ENCODE measurements at regions not wholly inside any gene's neighbourhood (a gene's known extent, or its start where the extent isn't known, plus 50 kb on each side); places are given as distances from the start of the nearest gene placed in this dataset.

- BruUV-seq (replicated peaks): no TSS peak
- Histone ChIP-seq H3K4me1 (ENCODE audit: control insufficient read depth, extremely low read depth, insufficient read depth, low read length) (no peaks in the 10 kb centered on the region), H3K27me3 (ENCODE audit: control insufficient read depth in 2 of 2, insufficient read depth in 2 of 2, low read length in 2 of 2) (peaks cover 5 to 8% of the 10 kb centered on the region in 2 experiments), H3K79me2 (ENCODE audit: control insufficient read depth, insufficient read depth, low read length) (no peaks in the 10 kb centered on the region), H3K9me3 (replicated peaks; ENCODE audit: control insufficient read depth, insufficient read depth, low read length) (no peaks in the 10 kb centered on the region), H2AFZ (ENCODE audit: low read depth, low read length) (no peak overlapping the region), H4K20me1 (replicated peaks; ENCODE audit: control insufficient read depth, extremely low read depth, insufficient read depth, low read length) (no peaks in the 10 kb centered on the region), H3K9ac (replicated peaks; ENCODE audit: extremely low read depth, insufficient read depth, low read length) (no peak overlapping the region), H3K4me3 (replicated peaks in 1 of 3; ENCODE audit: insufficient read depth in 1 of 3, low read depth in 1 of 3, low read length in 3 of 3) (no peak overlapping the region), H3K9me1 (replicated peaks; ENCODE audit: control insufficient read depth, extremely low read depth, insufficient read depth, low read length) (no peaks in the 10 kb centered on the region), H3K27ac (ENCODE audit: insufficient read depth, low read depth, low read length) (no peak overlapping the region), H3K4me2 (ENCODE audit: insufficient read depth, low read length) (no peak overlapping the region), H3K36me3 (ENCODE audit: control insufficient read depth in 2 of 2, extremely low read depth in 1 of 2, insufficient read depth in 2 of 2, low read length in 2 of 2) (no peaks in the 10 kb centered on the region)
- intact Hi-C loops (cut with micrococcal nuclease) (no loop called here), dilution Hi-C loops (cut with MboI; ENCODE audit: extremely low pct_ligation_motif_present, low sequenced_read_pairs) (no loop called here)
- CTCF ChIA-PET: no interaction called here
- DNase-seq (ENCODE audit: low read depth, low spot score) (no peak), FAIRE-seq (no peak)
- POLR2A ChIA-PET: no interaction called here
- TF ChIP-seq GATA2 (IDR thresholded peaks at IDR 0.05; ENCODE audit: insufficient read depth, insufficient read length, low read depth, low read length): no peak
- TF ChIP-seq MAX (IDR thresholded peaks at IDR 0.05; ENCODE audit: insufficient read depth, insufficient read length): no peak
- no peak for TF ChIP-seq CTCF (IDR thresholded peaks at IDR 0.05; ENCODE audit: extremely low read depth in 1 of 2, insufficient read depth in 1 of 2, low read depth in 1 of 2, low read length in 2 of 2)
- TF ChIP-seq POLR2AphosphoS5 (IDR thresholded peaks at IDR 0.05; ENCODE audit: insufficient read depth, low read depth, low read length): no peak
Observed at GRCh38 chr4:55277011-55277410, 69.0 kb upstream of the SRD5A3 start.

GRCh38 chr4:55278316-55278715 is 67.7 kb upstream of the SRD5A3 start:
- H3K4me1 ChIP-seq (ENCODE audit: control insufficient read depth, extremely low read depth, insufficient read depth, low read length): no peaks in the 10 kb centered on the region
- H3K9me1 ChIP-seq (replicated peaks; ENCODE audit: control insufficient read depth, extremely low read depth, insufficient read depth, low read length): no peaks in the 10 kb centered on the region
- no peak overlapping the region for H2AFZ ChIP-seq (ENCODE audit: low read depth, low read length)
- H3K9ac ChIP-seq (replicated peaks; ENCODE audit: extremely low read depth, insufficient read depth, low read length): no peak overlapping the region
- ChIA-PET POLR2A (no interaction called here), CTCF (no interaction called here)
- BruUV-seq (replicated peaks): no TSS peak
- no peak for FAIRE-seq
- no peak overlapping the region for H3K4me2 ChIP-seq (ENCODE audit: insufficient read depth, low read length)
- H3K9me3 ChIP-seq (replicated peaks; ENCODE audit: control insufficient read depth, insufficient read depth, low read length): no peaks in the 10 kb centered on the region
- H3K27me3 ChIP-seq (ENCODE audit: control insufficient read depth in 2 of 2, insufficient read depth in 2 of 2, low read length in 2 of 2): peaks cover 5 to 8% of the 10 kb centered on the region in 2 experiments
- no peak overlapping the region for H3K27ac ChIP-seq (ENCODE audit: insufficient read depth, low read depth, low read length)
- DNase-seq (ENCODE audit: low read depth, low spot score): no peak
- no peaks in the 10 kb centered on the region for H4K20me1 ChIP-seq (replicated peaks; ENCODE audit: control insufficient read depth, extremely low read depth, insufficient read depth, low read length)
- no peak for TF ChIP-seq CTCF (IDR thresholded peaks at IDR 0.05; ENCODE audit: extremely low read depth in 1 of 2, insufficient read depth in 1 of 2, low read depth in 1 of 2, low read length in 2 of 2)
- TF ChIP-seq GATA2 (IDR thresholded peaks at IDR 0.05; ENCODE audit: insufficient read depth, insufficient read length, low read depth, low read length): no peak
- TF ChIP-seq EZH2 (IDR thresholded peaks at IDR 0.05; ENCODE audit: borderline replicate concordance, low read depth, low read length, severe bottlenecking): no peak
- TF ChIP-seq MAX (IDR thresholded peaks at IDR 0.05; ENCODE audit: insufficient read depth, insufficient read length): no peak
- TF ChIP-seq POLR2AphosphoS5 (IDR thresholded peaks at IDR 0.05; ENCODE audit: insufficient read depth, low read depth, low read length): no peak
- no peak for TF ChIP-seq FOS (IDR thresholded peaks at IDR 0.05; ENCODE audit: borderline replicate concordance, insufficient read depth, low read length)
- no peak for TF ChIP-seq JUN (IDR thresholded peaks at IDR 0.05; ENCODE audit: borderline replicate concordance, insufficient read depth, insufficient read length, low read depth)
- TF ChIP-seq POLR2A (IDR thresholded peaks at IDR 0.05; ENCODE audit: low read depth, low read length): no peak
- TF ChIP-seq MYC (IDR thresholded peaks at IDR 0.05; ENCODE audit: low read depth, low read length): no peak
- H3K79me2 ChIP-seq (ENCODE audit: control insufficient read depth, insufficient read depth, low read length): no peaks in the 10 kb centered on the region
- intact Hi-C loops (cut with micrococcal nuclease) (no loop called here), dilution Hi-C loops (cut with MboI; ENCODE audit: extremely low pct_ligation_motif_present, low sequenced_read_pairs) (no loop called here)
- H3K4me3 ChIP-seq (replicated peaks in 1 of 3; ENCODE audit: insufficient read depth in 1 of 3, low read depth in 1 of 3, low read length in 3 of 3): no peak overlapping the region
- no peaks in the 10 kb centered on the region for H3K36me3 ChIP-seq (ENCODE audit: control insufficient read depth in 2 of 2, extremely low read depth in 1 of 2, insufficient read depth in 2 of 2, low read length in 2 of 2)

Measured in endothelial cell of umbilical vein (primary cell).